NCI-H524 (cell line): ENCODE measurements at regions not wholly inside any gene's neighbourhood (a gene's known extent, or its start where the extent isn't known, plus 50 kb on each side); places are given as distances from the start of the nearest gene placed in this dataset.
A peak's percentile ranks its signal among the peaks of the same experiment; 100 is the strongest.
"Not testable (repeated sequence)": the region's sequence is repeated elsewhere in the genome, so short reads cannot be mapped to it uniquely, and the experiment has no call there.

Source experiments
- DNase-seq, 2 experiments: peaks; one replicate each; lab custom pipeline; 2025; lab: John Stamatoyannopoulos, UW

GRCh38 chr10:89949496-89949895 lies 248.1 kb downstream of the KIF20B start:
- DNase-seq = no peak

DNA sequence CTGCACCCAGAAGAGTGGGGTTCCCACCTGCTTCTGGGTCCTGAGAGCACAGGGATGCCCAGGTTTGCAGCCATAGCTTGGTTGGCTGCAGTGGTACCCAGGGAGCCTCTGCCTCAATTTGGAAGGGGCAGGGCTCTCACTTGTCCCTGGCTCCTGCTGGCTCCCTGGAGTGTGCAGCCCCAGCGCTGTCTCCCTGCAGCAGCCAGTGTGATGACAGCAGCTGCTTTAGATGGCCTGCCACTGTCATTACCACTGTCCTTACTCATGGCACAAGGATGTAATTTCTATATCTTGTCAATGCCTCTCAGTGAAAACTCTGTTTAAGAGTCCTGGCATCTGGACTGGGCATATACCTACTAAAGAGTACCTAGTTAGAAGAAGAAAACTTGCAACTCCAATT lies 250.9 kb downstream of the KIF20B start:
- no peak for DNase-seq

DNA sequence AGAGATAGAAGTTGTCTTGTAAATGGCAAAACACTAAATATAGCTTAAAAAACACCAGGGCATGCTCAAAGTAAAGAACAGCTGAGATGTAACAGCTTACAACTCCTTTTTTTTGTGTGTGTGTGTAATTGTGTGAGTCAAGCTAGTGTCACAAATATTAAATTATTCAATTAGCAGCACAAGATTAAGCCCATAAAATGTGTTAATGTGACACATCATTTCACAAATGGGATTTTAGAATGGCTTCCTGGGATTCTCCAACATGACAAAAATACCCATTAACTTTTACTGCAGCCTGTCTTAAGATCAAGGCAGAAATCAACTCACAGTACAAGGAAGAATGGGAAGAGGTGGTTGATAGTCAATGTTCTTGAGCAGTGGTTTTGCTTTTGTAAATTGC lies 251.4 kb downstream of the KIF20B start:
- DNase-seq = no peak

GRCh38 chr10:89954061-89954460 lies 252.7 kb downstream of the KIF20B start:
- DNase-seq = no peak

DNA sequence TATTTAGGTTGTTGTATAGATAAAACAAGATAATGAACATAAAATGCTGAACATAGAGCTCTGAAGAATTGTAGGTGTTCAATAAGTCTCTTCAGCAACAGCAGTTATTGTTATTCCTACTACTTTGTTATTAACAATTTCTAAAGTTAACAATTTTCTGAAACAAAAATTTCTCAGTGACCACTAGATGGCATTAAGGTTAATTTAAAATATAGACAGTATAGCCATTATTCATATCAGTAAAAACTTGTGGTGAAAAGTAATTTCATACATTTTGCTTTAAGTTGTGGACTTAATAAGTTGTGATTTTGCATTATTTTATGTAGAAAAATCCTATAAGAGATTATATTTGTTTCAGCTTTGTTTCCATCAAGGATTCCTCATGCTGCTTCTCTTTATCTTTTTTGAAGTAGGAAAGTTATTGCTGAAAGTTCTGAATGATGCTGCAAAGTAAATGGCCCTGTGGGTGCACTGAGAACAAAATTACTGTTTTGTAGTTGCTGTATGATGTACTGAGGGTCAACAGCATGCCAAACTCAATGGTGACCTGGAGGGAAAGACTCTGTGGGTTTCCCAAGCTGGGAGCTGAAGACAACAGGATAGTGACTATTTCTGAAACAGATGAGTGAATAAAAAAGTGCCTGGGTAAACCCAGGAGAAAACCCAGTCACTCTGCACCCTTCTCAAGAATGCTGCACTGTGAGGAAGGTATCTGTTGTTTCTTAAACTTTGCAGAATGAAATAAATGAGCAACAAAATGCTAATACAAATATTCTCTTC lies 253.6 kb downstream of the KIF20B start:
- no peak for DNase-seq

- DNase-seq = no peak
Observed at GRCh38 chr10:89959433-89960110, 258.2 kb downstream of the KIF20B start.

DNA sequence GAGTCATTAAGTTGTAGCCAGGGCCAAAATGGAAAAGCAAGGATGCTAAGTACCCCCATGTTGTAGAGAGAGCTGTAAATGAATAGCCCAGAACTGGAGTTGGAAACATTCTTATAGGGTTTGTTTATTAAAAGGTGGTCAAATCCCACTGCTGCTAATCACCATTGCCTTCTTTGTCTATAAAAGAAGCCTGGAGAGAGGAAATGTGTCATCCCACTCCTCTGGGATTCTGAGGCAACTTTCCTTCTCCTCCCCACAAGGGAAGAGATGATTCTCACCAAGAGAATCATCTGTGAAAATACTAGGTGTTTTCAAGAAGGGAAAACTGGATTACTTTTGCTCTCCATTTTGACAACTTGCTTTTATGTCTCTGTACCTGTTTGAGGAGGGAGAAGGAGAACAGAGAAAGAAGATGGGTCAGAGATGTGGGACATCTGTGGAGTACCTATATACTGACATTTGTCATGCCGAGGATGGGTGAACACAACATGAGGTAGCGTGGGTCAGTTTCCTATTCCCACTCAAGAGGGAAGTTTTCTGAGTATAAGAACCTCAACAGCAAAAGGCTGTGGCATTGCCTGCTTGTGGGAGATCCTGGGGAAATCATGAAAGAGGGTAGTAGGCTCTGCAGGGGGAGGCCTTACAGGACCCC lies 262.2 kb downstream of the KIF20B start:
- DNase-seq = no peak

GRCh38 chr10:89966211-89966610 lies 264.8 kb downstream of the KIF20B start:
- peak; percentile 5 to 45 for DNase-seq

DNA sequence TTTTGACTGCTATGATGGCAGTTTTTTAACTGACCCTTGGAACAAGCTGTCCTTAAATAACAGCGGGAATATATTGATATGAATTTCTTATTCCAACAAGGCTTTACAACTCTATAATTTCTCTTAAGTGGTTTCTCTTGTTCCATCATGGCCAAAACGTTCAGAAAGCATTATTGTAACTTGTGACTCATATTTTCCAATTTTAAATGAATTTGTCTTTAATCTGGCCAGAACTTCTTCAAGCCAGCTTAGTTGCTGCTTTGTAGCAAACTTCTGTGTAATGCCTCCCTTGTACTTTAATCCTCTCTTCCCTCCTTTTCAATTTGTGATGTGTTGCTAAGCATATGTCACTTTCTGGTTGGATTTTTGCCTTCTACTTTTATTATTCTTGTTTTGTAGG lies 271.9 kb downstream of the KIF20B start:
- no peak for DNase-seq

GRCh38 chr10:89975071-89975470 lies 273.7 kb downstream of the KIF20B start:
- DNase-seq = no peak

DNA sequence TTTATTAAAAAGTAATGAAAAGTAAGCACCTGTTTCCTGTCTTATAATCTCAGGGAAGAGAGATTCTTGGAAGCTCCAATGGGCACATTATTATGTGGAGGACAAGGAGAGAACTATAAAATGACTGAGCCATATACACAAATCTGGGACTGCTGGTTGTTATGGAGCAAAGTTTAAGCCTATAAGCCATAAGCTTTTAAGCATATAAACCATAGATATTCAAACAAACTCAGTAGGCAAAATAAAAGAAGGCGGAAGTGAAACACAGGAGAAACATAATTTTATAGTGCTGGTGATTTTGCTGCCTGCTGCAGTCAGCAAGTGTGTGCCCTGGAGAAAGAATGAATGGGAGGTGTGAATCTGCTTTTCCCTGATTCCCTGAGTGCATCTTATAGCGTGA lies 274.4 kb downstream of the KIF20B start:
- no peak for DNase-seq

GRCh38 chr10:89978081-89978480 lies 276.7 kb downstream of the KIF20B start:
- no peak for DNase-seq

DNA sequence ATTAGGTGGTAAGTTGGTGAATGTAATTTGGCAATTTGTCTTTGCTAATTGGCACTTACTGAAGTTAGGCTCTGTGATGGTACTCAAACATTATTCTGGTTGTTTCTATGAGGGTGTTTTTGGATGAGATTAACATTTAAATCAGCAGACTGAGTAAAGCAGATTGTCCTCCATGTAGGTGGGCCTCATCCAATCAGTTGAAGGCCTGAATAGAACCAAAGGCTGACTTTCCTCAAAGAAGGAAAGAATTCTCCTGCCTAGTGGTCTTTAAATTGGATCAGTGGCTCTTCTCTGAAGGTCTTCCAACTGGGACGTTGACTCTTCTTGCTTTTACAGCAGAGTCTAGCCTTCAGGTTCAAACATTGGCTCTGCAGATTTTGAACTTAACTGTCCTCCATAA lies 278.3 kb downstream of the KIF20B start:
- DNase-seq = no peak

DNA sequence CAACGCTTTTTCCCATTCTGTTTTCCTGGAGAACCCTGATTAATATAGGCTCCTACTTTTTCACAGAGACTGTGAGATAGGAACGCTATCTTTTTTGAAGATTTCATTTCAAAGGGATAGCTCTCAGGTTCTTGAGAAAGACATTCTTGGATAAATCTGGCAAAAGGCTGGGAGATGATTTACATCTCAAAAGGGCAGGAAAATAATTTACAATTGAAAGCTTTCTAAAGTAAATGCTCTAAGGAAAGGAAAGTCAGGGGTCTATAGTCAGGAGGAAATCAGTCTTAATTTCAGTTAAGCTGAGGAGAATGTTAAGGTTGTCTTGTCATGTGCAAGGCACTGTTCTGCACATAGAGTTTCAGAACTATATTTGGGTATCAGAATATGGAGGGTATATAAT lies 278.8 kb downstream of the KIF20B start:
- no peak for DNase-seq

- no peak for DNase-seq
Observed at GRCh38 chr10:89981891-89982290, 280.5 kb downstream of the KIF20B start.

DNA sequence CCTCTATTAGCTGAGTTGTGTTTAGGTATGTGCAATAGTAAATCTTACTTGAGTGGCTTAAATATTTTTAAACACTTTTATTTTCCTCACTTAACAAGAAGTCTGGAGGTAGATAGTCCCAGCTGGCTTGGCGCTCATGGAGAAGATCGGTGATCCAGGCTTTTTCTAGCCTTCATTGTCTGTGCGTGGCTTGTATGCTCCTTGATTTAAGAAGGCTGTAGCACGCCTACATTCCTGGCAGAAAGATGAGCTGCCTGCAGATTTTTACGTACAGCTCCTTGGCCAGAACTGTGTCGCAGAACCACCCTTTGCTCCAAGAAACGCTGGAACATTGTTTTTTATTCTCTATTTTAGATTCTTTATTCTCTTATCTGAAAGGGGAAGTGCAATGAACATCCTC lies 284.1 kb downstream of the KIF20B start:
- no peak for DNase-seq

- not testable (repeated sequence) for DNase-seq
Observed at GRCh38 chr10:89988361-89988760, 287.0 kb downstream of the KIF20B start.

DNA sequence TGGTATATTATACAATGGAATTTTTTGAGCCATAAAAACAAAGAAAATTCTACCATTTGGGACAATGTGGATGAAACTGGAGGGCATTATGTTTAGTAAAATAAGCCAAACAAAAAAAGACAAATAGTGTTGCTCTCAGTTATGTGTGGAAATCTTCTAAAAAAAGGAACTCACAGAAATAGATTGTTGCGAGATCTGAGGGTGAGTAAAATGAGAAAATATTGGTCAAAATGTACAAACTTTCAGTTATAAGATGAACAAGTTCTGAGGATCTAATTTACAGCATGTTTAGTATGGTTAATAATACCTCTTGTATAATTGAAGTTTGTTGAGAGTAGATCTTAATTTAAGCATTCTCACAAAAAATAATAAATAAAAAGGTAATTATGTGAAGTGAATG lies 291.2 kb downstream of the KIF20B start:
- no peak for DNase-seq

- DNase-seq = no peak
Observed at GRCh38 chr10:90007226-90007625, 305.8 kb downstream of the KIF20B start.

DNA sequence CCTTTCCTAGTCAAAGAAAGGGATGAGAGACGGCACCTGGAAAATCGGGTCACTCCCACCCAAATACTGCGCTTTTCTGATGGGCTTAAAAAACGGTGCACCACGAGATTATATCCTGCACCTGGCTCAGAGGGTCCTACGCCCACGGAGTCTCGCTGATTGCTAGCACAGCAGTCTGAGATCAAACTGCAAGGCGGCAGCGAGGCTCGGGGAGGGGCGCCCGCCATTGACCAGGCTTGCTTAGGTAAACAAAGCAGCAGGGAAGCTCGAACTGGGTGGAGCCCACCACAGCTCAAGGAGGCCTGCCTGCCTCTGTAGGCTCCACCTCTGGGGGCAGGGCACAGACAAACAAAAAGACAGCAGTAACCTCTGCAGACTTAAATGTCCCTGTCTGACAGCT lies 309.9 kb downstream of the KIF20B start:
- not testable (repeated sequence) for DNase-seq

DNA sequence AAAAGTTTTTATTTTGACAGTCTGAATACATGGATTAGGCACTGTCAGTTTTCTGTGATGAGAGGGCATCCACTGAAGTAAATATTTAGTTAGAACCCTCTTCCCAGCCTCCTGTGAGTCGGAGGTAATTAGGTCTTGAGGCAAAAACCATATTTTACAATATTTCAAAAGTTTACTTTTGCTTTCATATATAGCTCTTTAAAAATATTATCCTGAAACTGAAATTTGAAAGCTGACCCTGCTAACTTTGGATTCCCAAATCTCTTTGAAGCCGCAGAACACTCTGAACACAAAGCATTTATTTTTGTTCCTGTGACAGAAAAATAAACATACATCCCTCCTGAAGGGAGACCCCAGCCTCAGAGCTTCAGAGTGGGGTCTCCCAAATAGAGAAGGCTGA lies 317.4 kb downstream of the KIF20B start:
- DNase-seq = no peak

DNA sequence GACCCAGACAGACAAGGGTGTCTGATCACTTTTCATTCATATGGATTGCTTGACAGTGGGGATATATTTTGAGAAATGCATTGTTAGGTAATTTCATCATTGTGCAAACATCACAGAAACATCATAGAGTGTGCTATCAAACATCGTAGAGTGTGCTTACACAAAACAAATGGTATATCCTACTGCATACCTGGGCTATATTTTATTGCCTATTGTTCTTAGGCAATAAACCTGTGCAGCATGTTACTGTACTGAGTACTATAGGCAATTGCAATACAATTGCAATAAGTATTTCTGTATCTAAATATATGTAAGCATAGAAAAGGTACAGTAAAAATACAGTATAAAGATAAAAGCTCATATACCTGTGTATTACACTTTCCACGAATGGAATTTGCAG lies 319.1 kb downstream of the KIF20B start:
- DNase-seq = no peak

DNA sequence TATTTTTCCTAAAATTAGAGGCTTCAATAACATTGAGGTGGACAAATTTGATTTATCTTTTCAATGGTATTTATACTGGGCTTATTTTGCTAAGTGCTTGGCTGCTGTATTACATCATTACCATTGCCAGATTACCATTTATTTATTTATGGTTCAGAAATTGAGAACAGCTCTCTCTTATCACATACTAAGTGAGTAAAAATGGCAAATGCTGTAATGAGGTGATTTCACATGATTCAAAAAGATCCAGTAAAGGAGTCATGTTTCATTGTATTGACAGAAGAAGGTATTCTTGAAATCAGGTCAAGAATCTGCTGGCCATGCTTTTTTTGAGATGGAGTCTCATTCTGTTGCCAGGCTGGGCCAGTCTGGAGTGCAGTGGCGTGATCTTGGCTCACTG lies 322.6 kb downstream of the KIF20B start:
- no peak for DNase-seq
